BJ (cell line): ENCODE measurements at regions not wholly inside any gene's neighbourhood (a gene's known extent, or its start where the extent isn't known, plus 50 kb on each side); places are given as distances from the start of the nearest gene placed in this dataset.

ENCODE experiments used
- CTCF ChIA-PET: fragments of 350-600 bp; formaldehyde crosslinking; extraction: SDS; loops from one replicate; lab custom pipeline; 2021; ENCODE audit warnings: antibody characterized with exemption, inconsistent platforms; lab: Yijun Ruan, JAX
- POLR2A ChIA-PET: fragments of 300-600 bp; sonication (Branson Sonifier 250); formaldehyde crosslinking; extraction: SDS; loops from one replicate; lab custom pipeline; 2021; ENCODE audit warnings: antibody characterized with exemption; lab: Charles Lee
- DNase-seq: peaks from one replicate; pipeline ENCODE4 v3.0.0-alpha.2; 2011; ENCODE audit warnings: low read depth
- H3K27me3 ChIP-seq: 2 replicates; pipeline ENCODE4 v1.6.0; 2011; ENCODE audit warnings: low read length; ENCODE audit not compliant: control insufficient read depth, insufficient read depth
- H3K36me3 ChIP-seq: 2 replicates; pipeline ENCODE4 v1.5.1; 2011; ENCODE audit warnings: low read length; ENCODE audit not compliant: control insufficient read depth, insufficient read depth
- H3K4me3 ChIP-seq: 2 replicates; pipeline ENCODE4 v1.5.1; 2011; ENCODE audit warnings: low read depth, mild to moderate bottlenecking, control low read depth, low read length
- TF ChIP-seq, protein P1 (sequence below): IDR thresholded peaks from 2 replicates; pipeline ENCODE4 v1.5.1; 2011; ENCODE audit warnings: low read depth, mild to moderate bottlenecking, control low read depth, inconsistent platforms, low read length, moderate library complexity; ENCODE audit not compliant: insufficient read depth

DNA sequence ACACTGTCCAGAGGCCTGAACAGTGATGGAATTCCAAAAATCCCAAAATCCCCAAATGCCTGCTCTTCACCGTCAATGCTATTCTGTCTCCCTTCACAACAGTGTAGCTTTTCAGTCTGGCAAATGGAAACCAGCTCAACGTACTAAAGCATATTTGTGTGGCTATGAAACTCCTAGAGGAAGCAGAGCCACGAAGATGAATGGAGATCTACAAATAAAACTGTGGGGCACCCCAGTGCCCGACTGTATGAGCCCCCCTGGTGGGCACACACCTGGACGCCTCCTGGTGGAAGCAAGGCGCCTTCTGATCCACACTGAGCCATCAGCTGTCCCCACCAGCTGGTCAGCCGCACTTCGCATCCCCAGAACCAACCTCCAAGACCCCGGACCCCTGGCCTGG lies 129.1 kb upstream of the SOD1 start:
- no peaks in the 10 kb centered on the region for H3K27me3 ChIP-seq
- DNase-seq = no peak
- TF ChIP-seq, protein P1, sequence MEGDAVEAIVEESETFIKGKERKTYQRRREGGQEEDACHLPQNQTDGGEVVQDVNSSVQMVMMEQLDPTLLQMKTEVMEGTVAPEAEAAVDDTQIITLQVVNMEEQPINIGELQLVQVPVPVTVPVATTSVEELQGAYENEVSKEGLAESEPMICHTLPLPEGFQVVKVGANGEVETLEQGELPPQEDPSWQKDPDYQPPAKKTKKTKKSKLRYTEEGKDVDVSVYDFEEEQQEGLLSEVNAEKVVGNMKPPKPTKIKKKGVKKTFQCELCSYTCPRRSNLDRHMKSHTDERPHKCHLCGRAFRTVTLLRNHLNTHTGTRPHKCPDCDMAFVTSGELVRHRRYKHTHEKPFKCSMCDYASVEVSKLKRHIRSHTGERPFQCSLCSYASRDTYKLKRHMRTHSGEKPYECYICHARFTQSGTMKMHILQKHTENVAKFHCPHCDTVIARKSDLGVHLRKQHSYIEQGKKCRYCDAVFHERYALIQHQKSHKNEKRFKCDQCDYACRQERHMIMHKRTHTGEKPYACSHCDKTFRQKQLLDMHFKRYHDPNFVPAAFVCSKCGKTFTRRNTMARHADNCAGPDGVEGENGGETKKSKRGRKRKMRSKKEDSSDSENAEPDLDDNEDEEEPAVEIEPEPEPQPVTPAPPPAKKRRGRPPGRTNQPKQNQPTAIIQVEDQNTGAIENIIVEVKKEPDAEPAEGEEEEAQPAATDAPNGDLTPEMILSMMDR = no peak
- H3K4me3 ChIP-seq = no peak overlapping the region
- POLR2A ChIA-PET = no interaction called here
- CTCF ChIA-PET = no interaction called here
- no peaks in the 10 kb centered on the region for H3K36me3 ChIP-seq

DNA sequence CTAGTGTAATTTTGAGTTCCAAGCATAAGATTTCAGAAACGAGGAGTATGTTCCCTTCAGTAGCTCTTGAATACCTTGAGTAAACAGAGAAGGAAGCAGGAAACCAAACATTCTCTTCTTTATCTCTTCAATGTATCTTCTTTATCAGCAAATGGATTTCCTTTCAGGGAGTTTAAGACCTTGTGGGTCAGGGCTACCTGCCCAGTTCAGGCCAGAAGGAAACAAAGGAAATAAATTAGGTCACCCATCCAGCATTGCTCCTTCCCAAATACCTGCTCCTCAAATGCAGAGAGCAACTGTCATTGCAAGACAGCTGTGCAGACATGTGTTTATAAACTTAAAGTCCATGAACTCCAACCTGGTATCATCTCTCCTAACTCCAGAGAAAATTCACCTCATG lies 130.1 kb upstream of the SOD1 start:
- Histone ChIP-seq H3K27me3 (no peaks in the 10 kb centered on the region), H3K36me3 (no peaks in the 10 kb centered on the region), H3K4me3 (no peak overlapping the region)
- TF ChIP-seq, protein P1 = no peak
- ChIA-PET POLR2A (no interaction called here), CTCF (no interaction called here)
- DNase-seq = no peak

DNA sequence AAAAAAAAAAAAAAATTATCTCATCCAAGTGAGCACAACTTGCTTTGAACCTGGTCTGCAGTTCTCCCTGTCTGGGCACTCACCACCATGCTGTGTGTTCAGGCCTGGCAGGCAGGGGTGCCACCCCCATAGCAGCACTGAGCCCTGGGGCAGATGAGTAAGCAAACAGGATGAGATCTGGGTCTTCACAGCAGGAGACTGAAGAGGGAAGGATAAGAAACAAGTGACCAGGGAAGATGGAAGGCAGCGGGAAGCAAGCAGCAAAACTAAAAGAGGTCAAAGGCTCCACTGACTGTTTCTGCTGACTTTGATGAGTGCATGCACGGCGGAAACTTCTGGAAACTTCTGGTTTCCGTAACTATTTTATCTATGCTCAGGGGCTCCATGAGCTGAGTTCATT lies 133.5 kb upstream of the SOD1 start:
- Histone ChIP-seq H3K36me3 (no peaks in the 10 kb centered on the region), H3K4me3 (no peak overlapping the region), H3K27me3 (no peaks in the 10 kb centered on the region)
- CTCF ChIA-PET = interaction anchor here (1.0 kb wide), 1 partner anchor 13 kb away, joined by 3 read pairs; no protein-coding TSS in a partner anchor
- TF ChIP-seq, protein P1 = no peak
- POLR2A ChIA-PET = no interaction called here
- no peak for DNase-seq

DNA sequence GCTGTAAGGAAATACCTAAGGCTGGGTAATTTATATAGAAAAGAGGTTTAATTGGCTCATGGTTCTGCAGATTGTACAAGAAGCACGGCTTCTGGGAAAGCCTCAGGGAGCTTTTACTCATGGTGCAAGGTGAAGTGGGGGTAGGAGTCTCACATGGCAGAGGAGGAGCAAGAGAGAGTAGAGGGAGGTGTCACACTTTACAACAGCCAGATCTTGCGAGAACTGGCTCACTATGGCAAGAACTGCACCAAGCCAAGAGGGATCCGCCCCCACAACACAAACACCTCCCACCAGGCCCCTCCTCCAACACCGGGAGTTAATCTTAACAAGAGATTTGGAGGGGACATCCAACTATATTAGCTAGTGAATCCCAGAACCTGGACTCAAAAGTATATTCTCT lies 135.4 kb upstream of the SOD1 start:
- POLR2A ChIA-PET = no interaction called here
- TF ChIP-seq, protein P1 = no peak
- Histone ChIP-seq H3K4me3 (no peak overlapping the region), H3K36me3 (no peaks in the 10 kb centered on the region), H3K27me3 (no peaks in the 10 kb centered on the region)
- CTCF ChIA-PET = no interaction called here
- DNase-seq = no peak

DNA sequence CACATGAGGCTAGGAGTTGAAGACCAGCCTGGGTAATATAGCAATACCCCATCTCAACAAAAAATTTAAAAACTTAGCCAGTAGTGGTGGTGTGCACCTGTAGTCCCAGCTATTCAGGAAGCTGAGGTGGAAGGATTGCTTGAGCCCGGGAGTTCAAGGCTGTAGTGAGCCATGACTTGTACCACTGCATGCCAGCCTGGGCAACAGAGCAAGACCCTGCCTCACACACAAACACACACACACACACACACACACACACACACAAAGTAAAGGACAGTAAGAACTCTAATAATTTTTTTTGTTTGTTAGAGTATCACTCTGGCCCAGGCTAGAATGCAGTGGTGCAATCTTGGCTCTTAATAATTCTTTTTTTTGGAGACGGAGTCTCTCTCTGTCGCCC lies 138.0 kb upstream of the SOD1 start:
- no peak for DNase-seq
- Histone ChIP-seq H3K36me3 (no peaks in the 10 kb centered on the region), H3K27me3 (no peaks in the 10 kb centered on the region), H3K4me3 (no peak overlapping the region)
- ChIA-PET CTCF (no interaction called here), POLR2A (no interaction called here)
- TF ChIP-seq, protein P1 = no peak
